NOMO-1 (cell line): ENCODE measurements at regions not wholly inside any gene's neighbourhood (a gene's known extent, or its start where the extent isn't known, plus 50 kb on each side); places are given as distances from the start of the nearest gene placed in this dataset.
A peak's percentile ranks its signal among the peaks of the same experiment; 100 is the strongest.
"Not testable (repeated sequence)": the region's sequence is repeated elsewhere in the genome, so short reads cannot be mapped to it uniquely, and the experiment has no call there.

Source experiments
- DNase-seq, 2 experiments: peaks; one replicate each; lab custom pipeline; 2025; ENCODE audit not compliant: unreplicated experiment in 2 of 2; lab: John Stamatoyannopoulos, UW

- DNase-seq: no peak
These were observed 110.2 kb upstream of the UMPS start for GRCh38 chr3:124619887-124620599.

GRCh38 chr3:124620600-124621063 lies 109.6 kb upstream of the UMPS start:
- peak; percentile 80 to 89 for DNase-seq

GRCh38 chr3:124621498-124621897 lies 108.8 kb upstream of the UMPS start:
- DNase-seq: no peak

GRCh38 chr3:124625074-124625473 lies 105.2 kb upstream of the UMPS start:
- DNase-seq: no peak

- DNase-seq: no peak
These were observed 102.7 kb upstream of the UMPS start for GRCh38 chr3:124627501-124627908.

GRCh38 chr3:124628863-124629262 lies 101.4 kb upstream of the UMPS start:
- DNase-seq: no peak

GRCh38 chr3:124629497-124629896 lies 100.8 kb upstream of the UMPS start:
- DNase-seq: no peak

GRCh38 chr3:124630960-124631359 lies 99.3 kb upstream of the UMPS start:
- no peak for DNase-seq

- DNase-seq: no peak
These were observed 98.5 kb upstream of the UMPS start for GRCh38 chr3:124631727-124632126.

- no peak for DNase-seq
These were observed 97.6 kb upstream of the UMPS start for GRCh38 chr3:124632566-124633140.

GRCh38 chr3:124633524-124633923 lies 96.7 kb upstream of the UMPS start:
- DNase-seq: peak; percentile 20 to 57

- no peak for DNase-seq
These were observed 95.8 kb upstream of the UMPS start for GRCh38 chr3:124634210-124635168.

- no peak for DNase-seq
These were observed 95.1 kb upstream of the UMPS start for GRCh38 chr3:124635169-124635539.

- DNase-seq: no peak
These were observed 94.0 kb upstream of the UMPS start for GRCh38 chr3:124636101-124636862.

- DNase-seq: peak in 1 of 2 experiments; percentile 3
These were observed 93.4 kb upstream of the UMPS start for GRCh38 chr3:124636863-124637296.

GRCh38 chr3:124639406-124640237 lies 90.6 kb upstream of the UMPS start:
- peak; percentile 38 to 75 for DNase-seq

- no peak for DNase-seq
These were observed 89.5 kb upstream of the UMPS start for GRCh38 chr3:124640635-124641306.

- DNase-seq: no peak
These were observed 86.8 kb upstream of the UMPS start for GRCh38 chr3:124643453-124643852.

- DNase-seq: not testable (repeated sequence)
These were observed 84.1 kb upstream of the UMPS start for GRCh38 chr3:124646186-124646585.
